NCI-H460 (cell line): ENCODE measurements at regions not wholly inside any gene's neighbourhood (a gene's known extent, or its start where the extent isn't known, plus 50 kb on each side); places are given as distances from the start of the nearest gene placed in this dataset.

Source experiments
- DNase-seq: peaks from one replicate; pipeline ENCODE4 v3.0.0-alpha.2; 2016; ENCODE audit warnings: low read depth; ENCODE audit errors: extremely low read depth

DNA sequence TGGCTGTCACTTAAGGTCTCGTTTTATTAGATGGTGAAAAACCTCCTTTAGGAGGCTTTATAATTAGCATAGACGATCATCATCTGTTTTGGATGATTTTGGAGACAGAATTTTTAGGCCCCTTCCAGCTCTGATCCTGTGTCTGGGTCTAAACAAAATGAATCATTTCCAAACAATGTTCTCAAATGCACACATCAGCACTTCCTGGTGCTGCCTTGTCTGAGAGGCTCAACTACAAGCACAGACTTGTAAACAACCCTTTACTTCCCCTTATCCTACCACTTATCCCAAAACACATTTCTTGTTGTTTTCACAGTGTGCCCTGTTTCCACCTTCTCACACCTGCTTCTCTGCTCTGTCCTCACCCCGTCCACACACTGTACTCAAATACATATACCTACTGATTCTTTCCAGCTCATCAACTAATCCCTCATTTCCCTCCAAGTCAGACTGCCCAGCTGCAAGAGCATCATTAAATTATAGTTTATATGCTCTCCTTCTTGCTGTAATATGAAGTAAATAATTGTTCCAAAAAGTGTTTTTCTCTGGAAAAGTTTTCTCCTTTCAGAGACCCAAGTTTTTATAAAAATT is 71.2 kb upstream of the COL3A1 start:
- no peak for DNase-seq

GRCh38 chr2:188903740-188904139 is 70.4 kb upstream of the COL3A1 start:
- DNase-seq: no peak

DNA sequence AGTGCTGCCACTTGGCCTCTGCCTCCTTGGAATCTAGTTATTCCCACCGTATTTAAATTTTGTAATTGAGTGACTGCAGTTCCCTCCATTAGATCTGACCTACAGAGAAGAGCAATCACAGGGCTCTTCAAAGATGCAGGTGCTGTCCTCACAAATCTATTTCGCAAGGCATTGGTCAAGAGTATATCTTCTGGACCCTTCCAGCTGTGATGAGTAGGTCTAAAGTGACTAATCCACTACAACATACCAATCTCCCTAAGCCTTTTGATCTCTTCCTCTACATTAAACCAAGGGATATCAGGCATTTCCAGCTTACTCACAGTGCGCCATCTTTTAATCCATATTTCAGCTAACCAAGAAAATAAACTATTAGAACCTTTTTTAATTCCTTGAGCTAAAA is 65.1 kb upstream of the COL3A1 start:
- no peak for DNase-seq

DNA sequence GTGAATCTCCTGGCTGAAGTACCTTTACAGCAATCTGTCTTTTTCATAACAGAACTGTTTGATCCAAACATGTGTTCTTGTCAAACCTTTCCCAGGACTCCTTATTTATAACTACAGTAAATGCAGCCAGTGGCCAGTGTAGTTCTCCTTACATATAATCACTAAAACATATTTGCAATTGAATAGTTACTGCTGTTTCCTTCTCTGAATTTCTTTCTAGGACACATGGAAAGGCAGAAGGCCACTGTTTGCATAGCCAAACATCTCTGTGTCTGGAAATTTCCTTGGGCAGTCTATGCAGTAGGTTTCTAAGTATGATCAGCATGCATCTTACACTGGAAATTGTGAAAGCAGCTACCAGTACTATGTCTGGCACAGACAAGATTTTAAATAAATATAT is 57.4 kb upstream of the COL3A1 start:
- DNase-seq: no peak

- DNase-seq: no peak
These were observed 56.5 kb upstream of the COL3A1 start for GRCh38 chr2:188917632-188918031.

- DNase-seq: no peak
These were observed 54.3 kb upstream of the COL3A1 start for GRCh38 chr2:188919824-188920223.

DNA sequence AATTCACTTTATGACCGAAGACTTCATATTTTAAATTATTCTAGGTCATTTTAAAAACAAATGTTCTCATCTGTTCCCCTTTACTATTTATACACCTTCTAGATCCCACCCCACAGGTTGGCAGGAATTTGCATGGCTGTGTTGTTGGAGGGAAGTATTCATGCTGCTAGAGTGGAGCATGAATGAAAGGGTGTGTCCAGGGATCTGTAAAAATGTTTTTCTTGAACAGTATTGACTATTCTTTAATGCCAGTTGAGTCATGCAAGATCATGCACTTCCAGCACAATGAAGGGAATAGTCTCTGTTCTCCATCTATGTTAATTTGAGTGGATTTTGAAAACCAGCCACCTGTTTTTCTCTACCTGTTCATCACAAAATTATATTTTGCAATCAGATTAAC is 52.0 kb upstream of the COL3A1 start:
- DNase-seq: no peak
